ENCODE measurements at regions not wholly inside any gene's neighbourhood (a gene's known extent, or its start where the extent isn't known, plus 50 kb on each side); places are given as distances from the start of the nearest gene placed in this dataset.

GRCh38 chr4:115780835-115781234, 667.4 kb upstream of the NDST4 start:
- Mint-ChIP-seq H3K27me3 (ENCODE audit: low read depth) (no peaks in the 10 kb centered on the region), H3K4me1 (peaks cover 2 to 7% of the 10 kb centered on the region in 2 experiments; a peak in 3 of 4 replicates), H3K27ac (no peak overlapping the region), H3K9me3 (no peaks in the 10 kb centered on the region), H3K36me3 (ENCODE audit: insufficient read depth in 1 of 3, low read depth in 3 of 3) (no peaks in the 10 kb centered on the region), H3K4me3 (no peak overlapping the region)
- no peak overlapping the region for H2AK5ac ChIP-seq (ENCODE audit: insufficient read length, low read length)
- H3K4ac ChIP-seq (ENCODE audit: low read depth, low read length), result no peak overlapping the region
- no peak overlapping the region for H3T11ph ChIP-seq (ENCODE audit: low read length)
- no peak overlapping the region for H3K56ac ChIP-seq (ENCODE audit: insufficient read length, low read depth, low read length)
- no peak overlapping the region for H2BK20ac ChIP-seq (ENCODE audit: low read depth, low read length, poor library complexity, severe bottlenecking)
- no peak overlapping the region for H3K14ac ChIP-seq (ENCODE audit: insufficient read depth, low read length)
- no peak overlapping the region for H2BK15ac ChIP-seq (ENCODE audit: low read depth, low read length)
- DNase-seq, result no peak
- H3K23me2 ChIP-seq (ENCODE audit: insufficient read length, low read depth, low read length, poor library complexity, severe bottlenecking), result no peaks in the 10 kb centered on the region
- TF ChIP-seq, protein P1, sequence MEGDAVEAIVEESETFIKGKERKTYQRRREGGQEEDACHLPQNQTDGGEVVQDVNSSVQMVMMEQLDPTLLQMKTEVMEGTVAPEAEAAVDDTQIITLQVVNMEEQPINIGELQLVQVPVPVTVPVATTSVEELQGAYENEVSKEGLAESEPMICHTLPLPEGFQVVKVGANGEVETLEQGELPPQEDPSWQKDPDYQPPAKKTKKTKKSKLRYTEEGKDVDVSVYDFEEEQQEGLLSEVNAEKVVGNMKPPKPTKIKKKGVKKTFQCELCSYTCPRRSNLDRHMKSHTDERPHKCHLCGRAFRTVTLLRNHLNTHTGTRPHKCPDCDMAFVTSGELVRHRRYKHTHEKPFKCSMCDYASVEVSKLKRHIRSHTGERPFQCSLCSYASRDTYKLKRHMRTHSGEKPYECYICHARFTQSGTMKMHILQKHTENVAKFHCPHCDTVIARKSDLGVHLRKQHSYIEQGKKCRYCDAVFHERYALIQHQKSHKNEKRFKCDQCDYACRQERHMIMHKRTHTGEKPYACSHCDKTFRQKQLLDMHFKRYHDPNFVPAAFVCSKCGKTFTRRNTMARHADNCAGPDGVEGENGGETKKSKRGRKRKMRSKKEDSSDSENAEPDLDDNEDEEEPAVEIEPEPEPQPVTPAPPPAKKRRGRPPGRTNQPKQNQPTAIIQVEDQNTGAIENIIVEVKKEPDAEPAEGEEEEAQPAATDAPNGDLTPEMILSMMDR (conservative IDR thresholded peaks at IDR 0.05), result no peak
- no peak overlapping the region for H4K91ac ChIP-seq (ENCODE audit: insufficient read length, low read depth, low read length)
- H2BK120ac ChIP-seq (ENCODE audit: low read depth, low read length, poor library complexity, severe bottlenecking), result no peak overlapping the region
- H3K4me2 ChIP-seq (ENCODE audit: insufficient read depth, insufficient read length, low read length), result no peak overlapping the region
- H2AFZ ChIP-seq (ENCODE audit: low read length), result no peak overlapping the region
- no peaks in the 10 kb centered on the region for H3K79me1 ChIP-seq (ENCODE audit: insufficient read depth, low read depth, low read length, poor library complexity, severe bottlenecking)
- no peak overlapping the region for H4K8ac ChIP-seq (replicated peaks; ENCODE audit: insufficient read length, low read depth, low read length)
- H3K27ac ChIP-seq (ENCODE audit: insufficient read length, low read depth, low read length), result no peak overlapping the region
- H3K79me2 ChIP-seq (ENCODE audit: insufficient read depth, low read length), result no peaks in the 10 kb centered on the region
- no peak overlapping the region for H2BK12ac ChIP-seq (ENCODE audit: insufficient read length, low read depth, low read length)
- no peak overlapping the region for H2BK5ac ChIP-seq (ENCODE audit: insufficient read length, low read length)
- no peaks in the 10 kb centered on the region for H3K27me3 ChIP-seq (ENCODE audit: insufficient read depth, low read length)
- no peak overlapping the region for H4K5ac ChIP-seq (ENCODE audit: insufficient read length, low read depth, low read length)
- no peaks in the 10 kb centered on the region for H3K4me1 ChIP-seq (ENCODE audit: insufficient read depth, low read length)
- H3K18ac ChIP-seq (ENCODE audit: insufficient read length, low read depth, low read length), result no peak overlapping the region
- H3K9ac ChIP-seq (ENCODE audit: extremely low read depth, insufficient read length, low read length), result no peak overlapping the region
- H4K20me1 ChIP-seq (ENCODE audit: control insufficient read depth, insufficient read depth, insufficient read length), result no peaks in the 10 kb centered on the region
- H3K9me3 ChIP-seq (ENCODE audit: control insufficient read depth, low read depth, low read length), result no peaks in the 10 kb centered on the region
- H3K23ac ChIP-seq (ENCODE audit: insufficient read length, low read depth, low read length), result no peak overlapping the region
